ENCODE measurements at regions not wholly inside any gene's neighbourhood (a gene's known extent, or its start where the extent isn't known, plus 50 kb on each side); places are given as distances from the start of the nearest gene placed in this dataset.

- H3K9me3 ChIP-seq: no peaks in the 10 kb centered on the region
- peaks cover 7% of the 10 kb centered on the region for H3K4me1 ChIP-seq
- no peak for TF ChIP-seq POLR2A (IDR thresholded peaks at IDR 0.05)
- TF ChIP-seq POLR2AphosphoS5 (IDR thresholded peaks at IDR 0.05; ENCODE audit: insufficient read depth in 1 of 2, low read depth in 1 of 2): no peak
- no peak for TF ChIP-seq CTCF (IDR thresholded peaks at IDR 0.05)
- H3K36me3 ChIP-seq: no peaks in the 10 kb centered on the region
- H3K27ac ChIP-seq: no peak overlapping the region
- H3K27me3 ChIP-seq: no peaks in the 10 kb centered on the region
- H3K4me3 ChIP-seq: no peak overlapping the region
- intact Hi-C loops (cut with DNase I): no loop called here
- DNase-seq (ENCODE audit: extremely low spot score in 2 of 2): no peak
Observed at GRCh38 chr6:10205120-10205519, 209.8 kb downstream of the TFAP2A start.

- intact Hi-C loops (cut with DNase I): no loop called here
Observed at GRCh38 chr6:10203651-10204050, 211.2 kb downstream of the TFAP2A start.

DNA sequence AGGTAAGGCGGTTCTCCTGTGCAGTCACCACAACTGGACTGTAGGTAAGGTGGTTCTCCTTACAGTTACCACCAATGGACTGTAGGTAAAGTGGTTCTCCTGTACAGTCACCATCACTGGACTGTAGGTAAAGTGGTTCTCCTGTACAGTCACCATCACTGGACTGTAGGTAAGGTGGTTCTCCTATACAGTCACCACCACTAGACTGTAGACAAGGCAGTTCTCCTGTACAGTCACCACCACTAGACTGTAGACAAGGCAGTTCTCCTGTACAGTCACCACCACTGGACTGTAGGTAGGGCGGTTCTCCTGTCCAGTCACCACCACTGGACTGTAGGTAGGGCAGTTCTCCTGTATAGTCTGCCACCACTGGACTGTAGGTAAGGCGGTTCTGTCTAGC lies 212.3 kb downstream of the TFAP2A start:
- no peaks in the 10 kb centered on the region for H3K27me3 ChIP-seq
- H3K4me1 ChIP-seq: no peaks in the 10 kb centered on the region
- no peak overlapping the region for H3K27ac ChIP-seq
- no peak for DNase-seq (ENCODE audit: extremely low spot score in 2 of 2)
- TF ChIP-seq POLR2AphosphoS5 (IDR thresholded peaks at IDR 0.05; ENCODE audit: insufficient read depth in 1 of 2, low read depth in 1 of 2) (no peak), POLR2A (IDR thresholded peaks at IDR 0.05) (no peak), CTCF (IDR thresholded peaks at IDR 0.05) (no peak)
- intact Hi-C loops (cut with DNase I): no loop called here
- H3K36me3 ChIP-seq: no peaks in the 10 kb centered on the region
- H3K9me3 ChIP-seq: no peaks in the 10 kb centered on the region
- no peak overlapping the region for H3K4me3 ChIP-seq

More at GRCh38 chr6:10203651-10204050, 211.2 kb downstream of the TFAP2A start:
- DNase-seq (ENCODE audit: extremely low spot score in 2 of 2): no peak
- no peaks in the 10 kb centered on the region for H3K36me3 ChIP-seq
- no peaks in the 10 kb centered on the region for H3K27me3 ChIP-seq
- no peak for TF ChIP-seq POLR2A (IDR thresholded peaks at IDR 0.05)
- no peak for TF ChIP-seq POLR2AphosphoS5 (IDR thresholded peaks at IDR 0.05; ENCODE audit: insufficient read depth in 1 of 2, low read depth in 1 of 2)
- no peak for TF ChIP-seq CTCF (IDR thresholded peaks at IDR 0.05)
- no peaks in the 10 kb centered on the region for H3K4me1 ChIP-seq
- H3K9me3 ChIP-seq: no peaks in the 10 kb centered on the region
- H3K4me3 ChIP-seq: no peak overlapping the region
- H3K27ac ChIP-seq: no peak overlapping the region

DNA sequence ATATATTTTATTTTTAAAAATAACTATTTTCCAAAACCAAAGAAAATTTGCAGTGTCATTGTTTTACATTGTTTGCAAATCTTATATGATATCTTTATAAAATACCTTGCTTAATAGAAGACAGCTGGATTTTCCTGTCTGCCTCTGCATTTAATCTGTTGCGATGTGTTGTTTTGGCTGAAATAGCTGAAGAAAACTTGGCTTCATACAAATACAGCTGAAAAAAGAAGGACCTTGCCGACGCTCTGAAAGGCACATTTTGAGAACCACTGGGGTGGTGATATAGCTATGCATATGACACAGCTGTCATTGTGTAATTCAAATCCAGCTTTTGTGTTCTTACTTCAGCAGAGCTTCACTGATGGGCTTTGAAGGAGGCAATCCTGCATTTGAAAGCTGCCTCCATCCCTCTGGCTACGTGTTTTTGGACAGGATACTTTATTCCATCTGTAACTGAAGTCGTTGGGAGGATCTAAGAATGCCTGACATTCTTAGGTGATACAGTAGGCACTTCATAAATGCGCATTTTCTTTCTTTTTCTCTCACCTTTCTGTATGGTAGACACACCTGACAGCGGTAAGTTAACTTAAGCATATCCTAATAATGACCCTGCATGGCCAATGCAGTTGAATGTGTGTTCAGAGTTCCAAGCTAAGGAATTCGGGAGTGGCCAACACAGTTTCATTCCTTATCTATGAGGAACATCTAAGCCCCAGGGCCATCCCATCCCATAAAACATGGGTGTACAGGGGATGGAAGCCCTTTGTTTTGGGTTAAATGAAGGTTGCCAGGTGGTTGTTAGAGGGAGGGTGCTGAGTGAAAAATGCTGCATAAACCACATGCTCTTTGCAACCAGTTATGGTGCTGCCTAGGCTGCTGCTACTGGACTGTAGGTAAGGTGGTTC lies 213.0 kb downstream of the TFAP2A start:
- Histone ChIP-seq H3K4me3 (no peak overlapping the region), H3K27ac (no peak overlapping the region), H3K4me1 (no peaks in the 10 kb centered on the region), H3K27me3 (no peaks in the 10 kb centered on the region), H3K9me3 (no peaks in the 10 kb centered on the region), H3K36me3 (no peaks in the 10 kb centered on the region)
- no peak for DNase-seq (ENCODE audit: extremely low spot score in 2 of 2)
- intact Hi-C loops (cut with DNase I): no loop called here
- TF ChIP-seq CTCF (IDR thresholded peaks at IDR 0.05) (no peak), POLR2AphosphoS5 (IDR thresholded peaks at IDR 0.05; ENCODE audit: insufficient read depth in 1 of 2, low read depth in 1 of 2) (no peak), POLR2A (IDR thresholded peaks at IDR 0.05) (no peak)

DNA sequence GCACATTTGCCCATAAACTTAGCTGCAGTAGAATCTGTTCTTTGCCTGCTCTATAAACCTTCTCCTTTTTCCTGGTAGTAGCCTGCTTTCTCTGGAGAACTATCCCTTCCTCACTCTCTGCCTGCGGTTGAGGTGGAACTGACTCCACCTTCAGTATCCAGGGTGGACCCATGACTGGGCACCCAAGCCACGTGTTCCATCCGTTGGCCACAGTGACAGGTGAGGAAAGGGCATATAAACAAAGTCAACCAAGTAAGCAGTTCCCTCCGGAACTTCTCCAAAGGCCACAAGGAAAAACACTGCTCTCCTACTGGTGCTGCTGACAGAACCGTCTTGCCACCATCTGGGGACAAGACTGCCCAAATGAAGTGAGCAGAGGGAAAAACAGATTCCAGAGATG lies 218.8 kb downstream of the TFAP2A start:
- no peak overlapping the region for H3K4me3 ChIP-seq
- intact Hi-C loops (cut with DNase I): no loop called here
- no peaks in the 10 kb centered on the region for H3K36me3 ChIP-seq
- DNase-seq (ENCODE audit: extremely low spot score in 2 of 2): no peak
- no peak overlapping the region for H3K27ac ChIP-seq
- TF ChIP-seq POLR2AphosphoS5 (IDR thresholded peaks at IDR 0.05; ENCODE audit: insufficient read depth in 1 of 2, low read depth in 1 of 2) (no peak), CTCF (IDR thresholded peaks at IDR 0.05) (no peak), POLR2A (IDR thresholded peaks at IDR 0.05) (no peak)
- H3K9me3 ChIP-seq: no peaks in the 10 kb centered on the region
- no peaks in the 10 kb centered on the region for H3K4me1 ChIP-seq
- no peaks in the 10 kb centered on the region for H3K27me3 ChIP-seq

Data from vagina (tissue), 2 donors.